Adrenal gland (tissue), 9 donors: ENCODE measurements at regions not wholly inside any gene's neighbourhood (a gene's known extent, or its start where the extent isn't known, plus 50 kb on each side); places are given as distances from the start of the nearest gene placed in this dataset.

Source experiments
- DNase-seq, 7 donors: peaks; one replicate each; pipeline ENCODE4 v3.0.0-alpha.2; 2019 to 2020
- H3K27ac ChIP-seq, 5 donors: fragments of 200-600 bp; sonication (generic) in 4 of 5; 1 replicate in 3 of 5; 2 replicates in 2 of 5; pipeline versions ENCODE4 v1.5.1 to v1.8.0; 2016 to 2020; ENCODE audit warnings: mild to moderate bottlenecking in 1 of 5
- H3K27me3 ChIP-seq: fragments of 200-600 bp; 2 replicates; pipeline ENCODE4 v1.8.0; 2021
- H3K36me3 ChIP-seq, 2 donors: fragments of 200-600 bp; replicated peaks in 1 of 2; 1 replicate in 1 of 2; 2 replicates in 1 of 2; pipeline versions ENCODE4 v1.5.1 to v1.8.0; 2018 to 2022
- H3K4me1 ChIP-seq, 2 donors: fragments of 200-600 bp; replicated peaks in 1 of 2; 1 replicate in 1 of 2; 2 replicates in 1 of 2; pipeline versions ENCODE4 v1.5.1 to v1.8.0; 2018 to 2021
- H3K4me3 ChIP-seq, 4 donors: fragments of 200-600 bp; sonication (generic) in 3 of 4; one replicate each; pipeline ENCODE4 v1.5.1; 2016 to 2018
- H3K9me3 ChIP-seq, 3 donors: fragments of 200-600 bp; sonication (generic) in 1 of 3; replicated peaks in 1 of 3; 1 replicate in 2 of 3; 2 replicates in 1 of 3; pipeline versions ENCODE4 v1.5.1 to v1.8.0; 2016 to 2021
- CTCF ChIP-seq, 6 experiments: fragments of 450-650 bp in 4 of 6; fragments of 200-600 bp in 2 of 6; sonication (generic) in 1 of 6; IDR thresholded peaks; 1 replicate in 5 of 6; 2 replicates in 1 of 6; pipeline versions ENCODE4 v1.5.1 to v1.8.0; 2016 to 2021; ENCODE audit warnings: antibody characterized with exemption in 6 of 6, mild to moderate bottlenecking in 2 of 6, moderate library complexity in 1 of 6
- POLR2A ChIP-seq, 2 donors: fragments of 450-650 bp; IDR thresholded peaks; one replicate each; pipeline ENCODE4 v1.6.1; 2017; ENCODE audit warnings: antibody characterized with exemption in 2 of 2, mild to moderate bottlenecking in 2 of 2, moderate library complexity in 1 of 2
- WGBS, 4 donors: extraction: QIAGEN DNeasy Blood & Tissue Kit in 2 of 4; methylation state at CpG; one replicate each; pipeline versions ENCODE4 v1.1.5 to v1.1.7; 2013 to 2017; 5-methylcytosine and 5-hydroxymethylcytosine counted together
- intact Hi-C, 2 donors: fragments of 100-400 bp; cut with DNase I; formaldehyde crosslinking; loops; one replicate each; pipeline versions ENCODE4 v1.14.1 to v1.15.0; 2022 to 2023
- donor health status: healthy with polysubstance abuse.
- donor health status: Bipolar disorder and iron deficiency.
- donor health status: DM: yes; HTN: yes; CAD: no.
- donor health status: DM: no; HTN: no; CAD: no.
- donor health status: DM: no; HTN: no; CAD: no.

- Histone ChIP-seq H3K27me3 (no peaks in the 10 kb centered on the region), H3K27ac (no peak overlapping the region), H3K36me3 (no peaks in the 10 kb centered on the region), H3K9me3 (no peaks in the 10 kb centered on the region), H3K4me3 (no peak overlapping the region), H3K4me1 (no peaks in the 10 kb centered on the region)
- no peak for DNase-seq
- TF ChIP-seq CTCF (IDR thresholded peaks at IDR 0.05): no peak
- no peak for TF ChIP-seq POLR2A (IDR thresholded peaks at IDR 0.05)
- intact Hi-C loops: no loop called here
- 40 to 61% (median 49%) methylated on average over 2 of the region's 2 CpGs for WGBS, 4 donors
Measured at GRCh38 chr15:85967553-85967952, 112.1 kb upstream of the AGBL1 start.

- H3K27me3 ChIP-seq: no peaks in the 10 kb centered on the region
- H3K4me3 ChIP-seq: no peak overlapping the region
- H3K27ac ChIP-seq: no peak overlapping the region
- DNase-seq: no peak
- no peaks in the 10 kb centered on the region for H3K4me1 ChIP-seq
- TF ChIP-seq POLR2A (IDR thresholded peaks at IDR 0.05) (no peak), CTCF (IDR thresholded peaks at IDR 0.05) (no peak)
- intact Hi-C loops: no loop called here
- H3K9me3 ChIP-seq: no peaks in the 10 kb centered on the region
- 53 to 73% (median 62%) methylated on average over 3 of the region's 3 CpGs for WGBS, 4 donors
- H3K36me3 ChIP-seq: no peaks in the 10 kb centered on the region
Measured at GRCh38 chr15:85972805-85973540, 106.7 kb upstream of the AGBL1 start.

GRCh38 chr15:85973584-85974347 lies 105.9 kb upstream of the AGBL1 start:
- Histone ChIP-seq H3K4me3 (no peak overlapping the region), H3K36me3 (no peaks in the 10 kb centered on the region), H3K27me3 (peaks cover 1% of the 10 kb centered on the region), H3K9me3 (no peaks in the 10 kb centered on the region), H3K4me1 (no peaks in the 10 kb centered on the region), H3K27ac (no peak overlapping the region)
- TF ChIP-seq POLR2A (IDR thresholded peaks at IDR 0.05) (no peak), CTCF (IDR thresholded peaks at IDR 0.05) (no peak)
- WGBS, 4 donors: 64 to 73% (median 69%) methylated on average over 7 to 8 of the region's 8 CpGs
- DNase-seq: peak in 2 of 7 donors; percentile 16 to 63
- intact Hi-C loops: no loop called here

- Histone ChIP-seq H3K27ac (no peak overlapping the region), H3K4me1 (no peaks in the 10 kb centered on the region), H3K27me3 (peaks cover 7% of the 10 kb centered on the region), H3K4me3 (no peak overlapping the region), H3K9me3 (no peaks in the 10 kb centered on the region), H3K36me3 (no peaks in the 10 kb centered on the region)
- TF ChIP-seq CTCF (IDR thresholded peaks at IDR 0.05): no peak
- TF ChIP-seq POLR2A (IDR thresholded peaks at IDR 0.05): no peak
- WGBS, 4 donors: 47 to 81% (median 56%) methylated on average over 3 of the region's 3 CpGs
- intact Hi-C loops: no loop called here
- DNase-seq: no peak
Measured at GRCh38 chr15:85974348-85974705, 105.3 kb upstream of the AGBL1 start.
